ENCODE measurements at regions not wholly inside any gene's neighbourhood (a gene's known extent, or its start where the extent isn't known, plus 50 kb on each side); places are given as distances from the start of the nearest gene placed in this dataset.

DNA sequence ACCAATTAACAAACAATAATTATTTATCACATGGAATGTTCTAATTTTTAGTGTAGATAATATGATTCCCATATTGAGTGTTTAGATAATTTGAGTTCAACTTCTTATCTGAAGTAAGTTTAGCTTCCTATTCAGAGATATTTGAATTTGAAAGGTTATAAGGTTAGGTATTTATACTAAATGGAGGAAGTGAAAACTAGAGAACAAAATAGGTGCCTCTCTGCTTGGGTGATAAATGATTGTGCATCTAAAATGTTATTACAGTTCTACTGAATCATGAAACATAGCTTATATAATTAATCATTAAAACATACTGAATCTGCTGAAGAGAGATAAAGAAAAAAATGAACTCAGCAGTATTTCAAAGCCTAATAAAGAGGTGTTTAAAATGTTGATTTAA, 1174.3 kb downstream of the XPNPEP1 start:
- Histone ChIP-seq H3K9me2 (ENCODE audit: insufficient read depth, low read length) (no peaks in the 10 kb centered on the region), H3K27me3 (ENCODE audit: insufficient read depth, low read depth, low read length) (no peaks in the 10 kb centered on the region), H3F3A (ENCODE audit: insufficient read depth, low read length, poor library complexity, severe bottlenecking) (no peaks in the 10 kb centered on the region), H3K27ac (ENCODE audit: low read length) (no peak overlapping the region), H3K79me2 (replicated peaks; ENCODE audit: insufficient read depth, low read length) (no peaks in the 10 kb centered on the region), H3K36me3 (ENCODE audit: insufficient read depth, low read length) (no peaks in the 10 kb centered on the region), H2AFZ (ENCODE audit: low read depth, low read length) (no peak overlapping the region), H4K20me1 (ENCODE audit: insufficient read depth) (no peaks in the 10 kb centered on the region), H3K4me2 (ENCODE audit: low read length) (no peak overlapping the region), H3K4me3 (ENCODE audit: low read length) (no peak overlapping the region), H3K9ac (ENCODE audit: low read length) (no peak overlapping the region), H3K9me3 (ENCODE audit: low read length) (no peaks in the 10 kb centered on the region)
- TF ChIP-seq EP300 (conservative IDR thresholded peaks at IDR 0.05; ENCODE audit: poor library complexity, severe bottlenecking) (no peak), MXI1 (conservative IDR thresholded peaks at IDR 0.05; ENCODE audit: poor library complexity, severe bottlenecking) (no peak), RAD21 (conservative IDR thresholded peaks at IDR 0.05) (no peak), POLR2AphosphoS5 (IDR thresholded peaks at IDR 0.05) (no peak), EZH2 (IDR thresholded peaks at IDR 0.05; ENCODE audit: borderline replicate concordance, insufficient read depth, low read length, poor library complexity, severe bottlenecking) (no peak), TAF1 (IDR thresholded peaks at IDR 0.05; ENCODE audit: low read depth) (no peak), SMC3 (conservative IDR thresholded peaks at IDR 0.05; ENCODE audit: poor library complexity) (no peak)
- TF ChIP-seq, protein P1, sequence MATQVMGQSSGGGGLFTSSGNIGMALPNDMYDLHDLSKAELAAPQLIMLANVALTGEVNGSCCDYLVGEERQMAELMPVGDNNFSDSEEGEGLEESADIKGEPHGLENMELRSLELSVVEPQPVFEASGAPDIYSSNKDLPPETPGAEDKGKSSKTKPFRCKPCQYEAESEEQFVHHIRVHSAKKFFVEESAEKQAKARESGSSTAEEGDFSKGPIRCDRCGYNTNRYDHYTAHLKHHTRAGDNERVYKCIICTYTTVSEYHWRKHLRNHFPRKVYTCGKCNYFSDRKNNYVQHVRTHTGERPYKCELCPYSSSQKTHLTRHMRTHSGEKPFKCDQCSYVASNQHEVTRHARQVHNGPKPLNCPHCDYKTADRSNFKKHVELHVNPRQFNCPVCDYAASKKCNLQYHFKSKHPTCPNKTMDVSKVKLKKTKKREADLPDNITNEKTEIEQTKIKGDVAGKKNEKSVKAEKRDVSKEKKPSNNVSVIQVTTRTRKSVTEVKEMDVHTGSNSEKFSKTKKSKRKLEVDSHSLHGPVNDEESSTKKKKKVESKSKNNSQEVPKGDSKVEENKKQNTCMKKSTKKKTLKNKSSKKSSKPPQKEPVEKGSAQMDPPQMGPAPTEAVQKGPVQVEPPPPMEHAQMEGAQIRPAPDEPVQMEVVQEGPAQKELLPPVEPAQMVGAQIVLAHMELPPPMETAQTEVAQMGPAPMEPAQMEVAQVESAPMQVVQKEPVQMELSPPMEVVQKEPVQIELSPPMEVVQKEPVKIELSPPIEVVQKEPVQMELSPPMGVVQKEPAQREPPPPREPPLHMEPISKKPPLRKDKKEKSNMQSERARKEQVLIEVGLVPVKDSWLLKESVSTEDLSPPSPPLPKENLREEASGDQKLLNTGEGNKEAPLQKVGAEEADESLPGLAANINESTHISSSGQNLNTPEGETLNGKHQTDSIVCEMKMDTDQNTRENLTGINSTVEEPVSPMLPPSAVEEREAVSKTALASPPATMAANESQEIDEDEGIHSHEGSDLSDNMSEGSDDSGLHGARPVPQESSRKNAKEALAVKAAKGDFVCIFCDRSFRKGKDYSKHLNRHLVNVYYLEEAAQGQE (IDR thresholded peaks at IDR 0.05; ENCODE audit: borderline replicate concordance), result no peak
- TF ChIP-seq, protein P2, sequence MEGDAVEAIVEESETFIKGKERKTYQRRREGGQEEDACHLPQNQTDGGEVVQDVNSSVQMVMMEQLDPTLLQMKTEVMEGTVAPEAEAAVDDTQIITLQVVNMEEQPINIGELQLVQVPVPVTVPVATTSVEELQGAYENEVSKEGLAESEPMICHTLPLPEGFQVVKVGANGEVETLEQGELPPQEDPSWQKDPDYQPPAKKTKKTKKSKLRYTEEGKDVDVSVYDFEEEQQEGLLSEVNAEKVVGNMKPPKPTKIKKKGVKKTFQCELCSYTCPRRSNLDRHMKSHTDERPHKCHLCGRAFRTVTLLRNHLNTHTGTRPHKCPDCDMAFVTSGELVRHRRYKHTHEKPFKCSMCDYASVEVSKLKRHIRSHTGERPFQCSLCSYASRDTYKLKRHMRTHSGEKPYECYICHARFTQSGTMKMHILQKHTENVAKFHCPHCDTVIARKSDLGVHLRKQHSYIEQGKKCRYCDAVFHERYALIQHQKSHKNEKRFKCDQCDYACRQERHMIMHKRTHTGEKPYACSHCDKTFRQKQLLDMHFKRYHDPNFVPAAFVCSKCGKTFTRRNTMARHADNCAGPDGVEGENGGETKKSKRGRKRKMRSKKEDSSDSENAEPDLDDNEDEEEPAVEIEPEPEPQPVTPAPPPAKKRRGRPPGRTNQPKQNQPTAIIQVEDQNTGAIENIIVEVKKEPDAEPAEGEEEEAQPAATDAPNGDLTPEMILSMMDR (IDR thresholded peaks at IDR 0.05; ENCODE audit: poor library complexity, severe bottlenecking), result no peak

DNA sequence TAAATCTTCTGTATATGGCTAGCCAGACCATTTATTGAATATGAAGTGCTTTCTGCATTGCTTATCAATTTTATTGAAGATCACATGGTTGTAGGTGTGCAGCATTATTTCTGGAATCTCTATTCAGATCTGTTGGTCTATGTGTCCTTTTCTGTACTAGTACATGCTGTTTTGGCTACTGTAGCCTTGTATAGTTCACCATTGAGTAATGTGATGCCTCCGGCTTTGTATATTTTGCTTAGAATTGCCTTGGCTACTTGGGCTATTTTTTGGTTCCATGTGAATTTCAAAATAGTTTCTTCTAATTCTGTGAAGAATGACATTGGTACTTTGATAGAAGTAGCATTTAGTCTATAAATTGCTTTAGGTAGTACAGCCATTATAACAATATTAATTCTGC, 1187.2 kb downstream of the XPNPEP1 start:
- no peaks in the 10 kb centered on the region for H4K20me1 ChIP-seq (ENCODE audit: insufficient read depth)
- H3K9ac ChIP-seq (ENCODE audit: low read length), result no peak overlapping the region
- H3K4me3 ChIP-seq (ENCODE audit: low read length), result no peak overlapping the region
- no peaks in the 10 kb centered on the region for H3K9me3 ChIP-seq (ENCODE audit: low read length)
- no peaks in the 10 kb centered on the region for H3K79me2 ChIP-seq (replicated peaks; ENCODE audit: insufficient read depth, low read length)
- no peaks in the 10 kb centered on the region for H3K9me2 ChIP-seq (ENCODE audit: insufficient read depth, low read length)
- no peaks in the 10 kb centered on the region for H3F3A ChIP-seq (ENCODE audit: insufficient read depth, low read length, poor library complexity, severe bottlenecking)
- no peak overlapping the region for H3K4me2 ChIP-seq (ENCODE audit: low read length)
- H2AFZ ChIP-seq (ENCODE audit: low read depth, low read length), result no peak overlapping the region
- H3K27ac ChIP-seq (ENCODE audit: low read length), result no peak overlapping the region
- H3K36me3 ChIP-seq (ENCODE audit: insufficient read depth, low read length), result no peaks in the 10 kb centered on the region
- TF ChIP-seq SMC3 (conservative IDR thresholded peaks at IDR 0.05; ENCODE audit: poor library complexity) (no peak), POLR2AphosphoS5 (IDR thresholded peaks at IDR 0.05) (no peak), TAF1 (IDR thresholded peaks at IDR 0.05; ENCODE audit: low read depth) (no peak), EP300 (conservative IDR thresholded peaks at IDR 0.05; ENCODE audit: poor library complexity, severe bottlenecking) (no peak), RAD21 (conservative IDR thresholded peaks at IDR 0.05) (no peak), MXI1 (conservative IDR thresholded peaks at IDR 0.05; ENCODE audit: poor library complexity, severe bottlenecking) (no peak), EZH2 (IDR thresholded peaks at IDR 0.05; ENCODE audit: borderline replicate concordance, insufficient read depth, low read length, poor library complexity, severe bottlenecking) (no peak)
- TF ChIP-seq, protein P2 (IDR thresholded peaks at IDR 0.05; ENCODE audit: poor library complexity, severe bottlenecking), result no peak
- TF ChIP-seq, protein P1 (IDR thresholded peaks at IDR 0.05; ENCODE audit: borderline replicate concordance), result no peak
- H3K27me3 ChIP-seq (ENCODE audit: insufficient read depth, low read depth, low read length), result no peaks in the 10 kb centered on the region
